HPDE6-E6E7 (cell line): ENCODE measurements at regions not wholly inside any gene's neighbourhood (a gene's known extent, or its start where the extent isn't known, plus 50 kb on each side); places are given as distances from the start of the nearest gene placed in this dataset.

Experiments used
- DNase-seq: peaks from one replicate; pipeline ENCODE4 v3.0.0; 2011; ENCODE audit warnings: missing footprints; ENCODE audit errors: extremely low spot score

DNA sequence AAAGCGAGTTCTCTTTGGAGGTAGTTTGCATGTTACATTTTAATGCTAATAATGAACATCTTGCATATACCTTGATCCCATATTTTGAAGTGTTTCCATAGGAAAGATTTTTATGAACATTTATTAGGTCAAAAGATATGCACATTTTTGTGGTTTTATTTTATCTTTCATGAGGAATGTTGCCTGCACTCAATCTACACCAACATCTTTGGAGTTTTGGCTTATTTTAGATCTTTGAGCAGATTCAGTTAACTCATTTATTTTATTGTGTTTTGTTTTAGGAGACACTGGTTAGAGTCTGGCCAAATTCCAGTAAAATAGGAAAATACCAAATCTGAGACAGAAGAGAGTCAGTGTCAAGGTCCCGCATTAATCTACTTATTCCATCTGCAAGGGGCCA is 540.9 kb downstream of the RNF144A start:
- no peak for DNase-seq

DNA sequence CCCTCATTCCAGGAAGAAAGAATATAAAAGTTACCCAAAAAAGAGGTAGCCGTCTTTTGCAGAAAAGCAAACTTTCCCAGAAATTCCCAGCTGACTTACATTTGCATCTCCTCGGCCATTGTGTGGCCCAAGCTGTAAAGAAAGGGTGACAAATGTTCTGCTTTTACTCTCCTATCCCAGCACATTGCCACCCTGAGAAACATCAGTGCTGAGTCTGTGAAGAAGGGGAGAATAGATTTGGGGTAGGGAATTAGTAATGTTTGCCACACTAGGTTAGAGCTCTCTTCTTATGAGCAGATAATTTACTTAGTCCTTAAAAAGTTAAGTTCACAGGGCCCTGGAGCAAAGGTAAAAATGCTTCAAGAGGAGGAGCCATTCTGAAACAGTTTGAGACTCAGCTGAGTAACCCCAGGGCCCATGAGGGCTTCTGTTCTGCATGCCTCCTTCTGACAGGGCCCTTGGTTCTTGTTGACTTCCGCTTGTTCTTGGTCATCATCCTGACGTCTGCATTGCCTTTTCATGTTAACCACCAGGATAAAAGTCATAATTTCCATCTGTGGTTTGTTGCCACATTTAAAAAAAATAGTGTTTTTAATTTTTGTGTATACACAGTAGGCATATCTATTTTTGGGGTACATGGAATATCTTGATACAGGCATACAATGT is 550.7 kb downstream of the RNF144A start:
- DNase-seq = no peak

DNA sequence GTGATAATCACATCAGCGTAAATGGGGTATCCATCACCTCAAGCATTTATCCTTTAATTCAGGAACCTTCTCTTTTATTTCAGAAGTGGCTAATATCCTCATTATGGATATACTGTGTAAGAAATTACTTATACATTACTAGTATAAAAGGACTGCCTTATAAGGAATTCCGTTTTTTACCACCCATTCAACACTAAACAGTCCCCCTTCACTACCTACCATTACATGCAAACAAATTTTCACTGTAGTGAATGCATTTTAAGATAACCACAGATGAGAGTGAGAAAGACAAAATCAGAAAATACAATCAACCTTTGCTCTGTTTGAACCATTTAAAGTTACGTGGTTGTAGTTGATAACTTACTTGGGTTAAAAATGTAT is 551.2 kb downstream of the RNF144A start:
- DNase-seq = no peak

DNA sequence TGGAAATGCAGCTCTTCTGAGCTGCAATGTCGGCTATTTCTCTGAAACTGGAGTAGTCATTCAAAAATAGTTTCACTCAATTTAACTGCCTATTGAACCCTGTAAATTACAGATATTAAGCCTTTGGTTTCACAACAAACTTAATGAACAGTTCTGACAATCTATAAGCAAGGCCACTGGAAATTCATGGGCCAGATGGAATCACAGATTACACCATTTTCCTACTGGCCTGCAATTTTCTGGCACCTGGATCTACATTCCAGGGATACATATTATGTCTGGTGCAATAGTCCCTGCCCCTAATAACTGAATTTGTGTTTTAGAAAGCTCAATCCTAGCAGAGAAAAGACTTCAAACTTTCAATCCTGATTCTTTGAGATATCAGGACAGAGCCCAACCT is 551.7 kb downstream of the RNF144A start:
- no peak for DNase-seq

DNA sequence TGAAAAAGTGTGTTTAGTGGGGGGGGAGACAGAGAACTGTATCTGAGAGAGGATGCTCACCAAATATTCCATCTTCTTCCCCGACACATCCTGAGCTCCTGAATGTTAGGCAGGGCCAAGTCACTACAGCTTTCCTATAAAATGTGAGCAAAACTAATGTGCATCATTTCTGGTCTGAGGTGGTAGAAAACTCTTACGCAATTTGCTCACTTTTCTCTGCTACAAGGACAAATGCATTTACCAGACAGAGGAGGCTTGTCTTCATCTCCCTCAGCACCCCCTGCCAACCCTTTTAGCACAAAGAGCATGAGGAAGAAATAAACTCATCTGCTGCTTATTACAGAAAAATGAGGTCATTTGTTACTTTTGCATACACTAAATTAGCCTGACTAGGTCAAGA is 554.0 kb downstream of the RNF144A start:
- DNase-seq = no peak

DNA sequence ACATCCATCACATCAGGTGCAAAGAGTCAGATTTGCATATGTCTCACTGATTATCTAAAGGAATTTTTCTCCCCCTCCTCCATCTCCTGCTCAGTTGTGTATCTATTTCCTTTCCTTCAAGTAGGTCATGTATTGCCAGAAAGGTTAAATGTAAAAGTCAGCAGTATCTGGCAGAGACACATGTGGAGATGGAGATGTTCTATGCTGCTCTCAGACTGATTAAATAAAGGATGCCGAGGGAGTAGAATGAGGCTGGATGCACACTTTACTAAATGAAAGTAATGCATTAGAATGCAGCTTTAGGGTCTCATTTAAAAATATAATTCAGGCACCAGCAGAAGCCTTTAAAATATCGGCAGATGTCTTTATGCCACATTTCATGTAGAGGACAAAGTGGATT is 555.3 kb downstream of the RNF144A start:
- no peak for DNase-seq

DNA sequence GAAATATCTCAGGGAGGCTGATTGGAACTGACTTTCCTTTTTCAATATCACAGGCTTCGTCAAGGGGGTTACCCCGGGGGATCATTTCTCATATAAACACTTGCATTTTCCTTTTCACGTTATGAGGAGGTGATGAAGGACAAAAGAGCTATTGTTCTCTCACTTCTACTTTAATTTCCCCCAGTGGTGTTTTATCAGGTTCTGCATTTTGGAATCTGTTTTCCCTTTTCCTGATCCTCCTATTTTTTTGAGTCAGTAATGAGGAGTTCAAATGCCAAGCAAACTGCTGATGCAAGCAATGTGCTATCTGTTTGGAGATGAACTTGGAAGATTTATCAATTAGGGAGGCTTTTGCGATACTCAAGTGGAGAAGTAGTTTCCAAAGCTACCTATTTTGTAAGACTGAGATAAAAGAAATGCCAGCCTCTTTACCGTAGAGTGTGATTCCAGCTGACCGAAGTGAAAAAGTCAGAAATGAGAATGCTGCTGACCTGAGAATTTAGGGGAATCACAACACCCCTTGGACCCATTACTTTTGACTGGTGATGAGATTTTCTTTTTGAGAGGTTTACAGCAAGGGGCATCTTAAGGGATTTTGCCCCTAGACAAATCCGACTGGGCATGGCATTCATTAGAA is 556.0 kb downstream of the RNF144A start:
- DNase-seq = no peak

DNA sequence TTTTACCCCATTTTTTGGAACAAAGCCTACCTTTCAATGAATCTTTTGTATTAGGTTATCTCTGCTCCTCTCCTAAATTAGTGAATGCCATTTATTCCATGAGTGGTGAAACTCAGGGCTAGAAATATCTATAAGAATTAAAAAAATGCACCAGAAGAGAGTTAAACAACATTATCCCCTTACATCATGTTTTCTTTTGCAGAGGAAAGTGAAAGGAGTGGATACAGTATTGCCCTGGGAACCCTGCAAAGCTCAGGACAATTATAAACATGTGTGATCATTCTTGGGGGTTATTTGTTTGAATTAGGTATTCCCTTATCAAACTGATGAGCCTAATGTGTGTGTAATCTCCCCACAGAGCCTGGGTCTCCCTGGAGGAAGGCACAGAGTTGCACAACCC is 559.2 kb downstream of the RNF144A start:
- no peak for DNase-seq

DNA sequence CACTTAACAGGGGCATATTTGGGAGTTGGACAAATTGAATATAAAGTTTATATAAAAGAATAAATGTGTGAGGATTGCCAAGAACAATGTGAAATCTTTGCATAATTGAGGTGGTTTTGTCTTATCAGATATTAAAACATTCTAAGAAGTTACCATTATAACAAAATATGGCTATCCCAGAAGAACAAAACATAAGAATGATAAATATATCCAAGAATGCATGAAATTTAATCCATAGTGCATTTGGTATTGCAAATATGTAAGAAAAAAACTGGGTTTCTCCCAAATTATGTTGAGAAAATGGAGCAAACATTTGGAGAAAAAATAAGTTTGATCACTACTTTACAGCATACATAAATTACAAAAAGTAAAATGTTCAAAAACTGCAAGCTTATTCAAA is 562.4 kb downstream of the RNF144A start:
- no peak for DNase-seq

DNA sequence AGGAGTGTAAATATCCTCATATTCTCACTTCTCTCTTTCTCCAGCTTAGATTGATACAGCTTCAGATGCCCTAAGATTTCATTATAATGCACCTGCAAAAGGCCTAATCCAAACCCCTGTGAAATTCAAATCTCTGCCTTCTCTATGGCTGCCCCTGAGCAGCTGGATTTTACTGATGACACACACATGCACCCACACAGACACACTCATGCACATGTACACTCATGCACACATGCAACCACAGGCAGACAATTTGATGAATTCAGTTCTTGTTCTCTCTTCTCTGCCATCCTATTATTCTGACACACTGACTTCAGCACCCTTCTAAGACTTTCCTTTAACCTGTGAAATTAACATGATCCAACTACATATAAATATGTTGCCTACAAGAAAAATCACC is 563.2 kb downstream of the RNF144A start:
- DNase-seq = no peak

DNA sequence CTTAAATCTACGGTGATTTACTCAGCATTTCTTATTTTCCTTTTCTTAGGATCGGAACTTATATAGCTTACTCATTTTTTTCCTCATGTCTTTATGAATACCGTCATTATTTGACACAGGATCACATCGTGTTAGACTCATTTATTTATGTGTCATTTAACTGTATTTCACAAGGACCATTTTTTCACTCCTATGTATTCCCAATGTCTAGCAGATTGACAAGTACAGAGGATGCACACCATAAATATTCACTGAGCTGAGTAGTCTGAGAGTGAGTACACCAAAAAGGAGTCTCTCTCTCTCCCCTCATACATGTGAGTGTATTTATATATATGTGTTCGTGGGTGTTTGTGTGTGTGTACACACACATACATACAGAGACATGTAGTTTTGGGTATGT is 573.5 kb downstream of the RNF144A start:
- DNase-seq = no peak

DNA sequence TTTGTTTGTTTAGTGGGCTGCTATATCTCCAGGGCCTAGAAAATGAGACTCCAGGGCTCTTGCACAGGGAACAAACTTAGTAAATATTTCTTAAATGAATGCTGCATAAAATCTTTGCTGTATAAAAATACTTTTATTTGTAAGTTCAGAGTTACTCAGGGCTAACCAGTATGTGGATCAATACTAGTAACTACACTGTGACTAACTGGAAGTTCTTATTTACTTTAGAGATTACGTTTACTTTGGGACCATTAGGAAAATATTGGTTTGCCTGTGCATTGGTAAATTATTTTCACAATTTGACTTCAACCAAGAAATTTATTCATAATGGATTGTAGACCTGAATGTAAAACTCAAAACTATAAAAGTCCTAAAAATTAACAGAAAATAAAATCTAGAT is 575.5 kb downstream of the RNF144A start:
- no peak for DNase-seq

DNA sequence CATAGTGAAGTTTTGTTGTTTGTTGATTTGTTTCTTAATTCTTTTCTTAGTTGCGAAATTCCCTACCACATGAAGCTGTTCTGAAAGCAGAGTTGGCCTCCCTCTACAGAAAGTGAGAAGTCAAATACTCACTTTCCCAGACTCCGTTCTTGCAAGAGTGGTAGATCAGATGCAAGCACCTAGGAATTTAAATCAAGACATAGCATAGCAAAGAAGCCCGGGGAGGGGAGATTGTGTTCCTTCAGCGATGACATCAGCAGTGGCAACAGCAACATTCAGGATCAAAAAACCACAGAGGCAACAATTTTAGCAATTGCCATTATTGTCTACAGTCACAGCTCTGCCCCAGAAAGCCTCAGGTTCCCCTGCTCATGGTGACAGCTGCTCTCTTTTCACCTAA is 580.0 kb downstream of the RNF144A start:
- DNase-seq = no peak

DNA sequence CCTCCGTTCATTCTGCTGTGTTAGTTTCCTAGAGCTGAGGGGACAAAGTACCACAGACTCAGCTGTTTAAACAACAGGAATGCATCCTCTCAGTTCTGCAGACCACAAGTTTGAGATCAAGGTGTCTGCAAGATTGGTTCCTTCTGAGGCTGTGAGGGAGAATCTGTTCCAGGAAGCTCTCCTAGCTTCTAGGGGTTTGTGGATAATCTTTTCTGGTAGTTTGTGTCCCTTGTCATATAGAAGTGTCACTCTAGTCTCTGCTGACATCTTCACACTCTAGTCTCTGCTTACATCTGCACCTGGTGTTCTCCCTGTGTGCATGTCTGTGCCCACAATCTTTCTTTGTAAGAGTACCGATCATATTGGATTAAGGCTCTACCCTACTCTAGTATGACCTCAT is 581.8 kb downstream of the RNF144A start:
- DNase-seq = no peak

DNA sequence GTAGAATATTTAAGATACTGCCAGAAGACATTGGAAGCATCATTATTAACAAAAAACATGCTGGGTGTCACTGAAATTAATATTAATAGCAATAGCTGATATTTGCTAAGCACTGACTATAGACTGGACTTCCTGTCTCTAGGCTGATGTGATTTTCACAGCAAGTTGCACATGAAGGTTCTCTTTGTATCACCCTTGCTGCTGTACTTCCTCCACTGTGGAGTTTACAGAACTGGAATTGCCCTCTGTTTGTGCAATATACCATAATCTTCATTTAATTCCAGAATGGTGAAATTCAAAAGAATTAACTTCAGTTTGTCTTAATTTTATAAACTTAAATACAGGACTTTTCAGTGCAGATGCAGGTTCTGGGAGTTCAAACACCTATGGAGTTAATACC is 585.1 kb downstream of the RNF144A start:
- no peak for DNase-seq

DNA sequence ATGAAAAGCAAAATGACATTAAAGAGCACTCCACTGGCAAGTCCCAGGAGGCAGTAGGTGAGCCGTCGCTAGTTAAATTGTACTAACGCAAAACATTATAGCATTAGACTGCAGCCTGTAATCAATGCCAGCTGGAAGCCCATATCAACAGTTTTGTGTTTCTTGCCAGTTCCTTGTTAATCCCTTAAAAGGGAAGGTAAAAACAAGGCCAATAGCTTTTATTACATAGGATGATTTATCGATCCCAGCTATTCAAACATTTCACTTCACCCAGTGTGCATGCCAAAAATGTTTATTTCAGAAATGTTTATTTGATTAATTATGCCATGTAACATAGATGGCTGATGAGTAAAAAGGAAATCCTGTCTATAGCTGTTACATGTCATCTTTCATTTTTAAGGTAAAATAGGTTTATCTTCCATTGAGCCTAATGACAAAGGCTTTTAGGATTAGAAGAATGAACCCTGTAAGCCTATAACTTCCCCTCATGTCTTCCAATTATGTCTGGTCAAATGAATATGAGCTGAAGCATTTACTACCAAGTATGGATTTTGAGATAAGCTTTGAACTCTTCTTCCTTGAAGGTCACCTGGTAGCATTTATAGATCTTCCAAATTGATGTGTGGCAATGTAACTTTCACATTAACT is 591.2 kb downstream of the RNF144A start:
- DNase-seq = no peak

DNA sequence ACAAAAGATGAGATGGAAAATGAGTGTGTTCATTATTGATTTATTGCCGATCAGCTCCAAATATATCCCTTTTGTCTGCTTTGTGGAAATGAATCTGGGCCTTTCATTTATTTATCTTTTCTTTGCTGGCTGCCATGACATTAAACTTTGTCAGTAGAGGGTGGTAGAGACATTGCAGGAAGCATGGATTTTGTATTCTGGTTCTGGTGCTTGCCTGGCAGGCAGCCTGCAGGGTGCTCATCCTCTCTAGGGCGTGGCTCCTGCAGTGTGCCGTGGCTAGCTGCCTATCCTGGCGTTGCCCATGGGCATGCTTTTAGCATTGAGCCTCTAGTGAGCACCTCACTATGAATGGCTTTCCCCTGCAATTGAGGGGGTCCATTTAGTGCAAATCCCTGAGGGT is 593.1 kb downstream of the RNF144A start:
- no peak for DNase-seq

DNA sequence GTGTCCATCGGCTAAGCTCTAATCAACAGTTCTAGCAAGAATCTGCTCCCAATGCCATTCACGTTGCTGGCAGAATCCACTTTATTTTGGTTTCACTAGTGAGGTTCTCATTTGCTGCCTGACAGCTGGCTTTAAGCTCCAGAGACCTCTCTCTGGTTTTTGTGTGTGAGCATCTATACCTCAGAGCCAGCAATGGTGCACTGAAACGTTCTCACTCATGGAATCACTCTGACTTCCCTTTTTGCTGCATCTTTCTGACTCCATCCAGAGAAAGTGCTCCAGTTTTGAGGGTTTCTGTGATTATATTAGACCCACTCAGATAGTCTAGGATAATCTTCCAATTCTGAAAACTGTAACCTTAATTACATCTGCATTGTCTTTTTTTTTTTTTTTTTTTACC is 596.6 kb downstream of the RNF144A start:
- no peak for DNase-seq

DNA sequence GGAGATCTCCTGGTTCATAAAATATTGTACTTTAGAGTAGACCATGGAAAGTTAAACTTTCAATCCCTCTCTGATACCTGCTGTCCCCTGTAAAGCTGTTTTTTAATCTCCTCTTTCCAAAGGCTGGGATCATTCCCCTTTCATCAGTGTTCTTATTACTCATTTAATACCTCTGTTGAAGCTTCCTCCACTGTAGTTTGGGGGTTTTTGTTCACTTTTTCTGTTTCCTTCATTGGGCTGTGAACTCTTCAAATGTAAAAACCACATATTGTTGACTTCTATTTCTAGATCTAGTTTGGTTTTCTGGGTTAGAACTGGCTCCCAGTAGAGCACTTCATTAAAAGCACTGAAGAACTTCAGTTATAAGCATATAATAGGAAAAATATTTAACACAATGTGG is 598.1 kb downstream of the RNF144A start:
- DNase-seq = no peak

DNA sequence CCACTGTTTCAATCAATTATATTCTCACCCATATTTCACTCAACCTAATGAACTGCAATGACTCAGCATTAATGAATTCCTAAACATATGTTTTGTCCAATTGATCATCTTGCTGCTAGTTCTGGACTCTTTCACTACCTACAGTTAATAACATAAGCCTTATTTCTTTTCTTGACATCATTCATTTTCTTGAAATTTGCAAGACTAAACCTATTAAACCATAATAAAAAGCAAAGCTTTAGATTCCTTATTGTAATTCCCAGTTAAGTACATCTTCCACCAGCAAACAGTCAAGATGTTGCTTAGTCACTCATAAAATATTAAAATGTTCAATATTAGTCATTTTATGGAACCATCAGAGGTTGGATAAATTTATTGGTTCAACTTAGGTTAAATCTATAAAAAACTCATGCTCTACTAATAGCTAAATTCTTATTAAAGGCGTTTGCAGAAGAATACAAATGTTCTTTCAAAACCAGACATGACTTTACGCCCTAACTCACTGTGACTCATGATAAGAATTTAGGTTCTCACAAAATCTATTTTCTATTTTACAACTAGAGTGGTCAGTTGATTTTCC is 599.4 kb downstream of the RNF144A start:
- DNase-seq = no peak

DNA sequence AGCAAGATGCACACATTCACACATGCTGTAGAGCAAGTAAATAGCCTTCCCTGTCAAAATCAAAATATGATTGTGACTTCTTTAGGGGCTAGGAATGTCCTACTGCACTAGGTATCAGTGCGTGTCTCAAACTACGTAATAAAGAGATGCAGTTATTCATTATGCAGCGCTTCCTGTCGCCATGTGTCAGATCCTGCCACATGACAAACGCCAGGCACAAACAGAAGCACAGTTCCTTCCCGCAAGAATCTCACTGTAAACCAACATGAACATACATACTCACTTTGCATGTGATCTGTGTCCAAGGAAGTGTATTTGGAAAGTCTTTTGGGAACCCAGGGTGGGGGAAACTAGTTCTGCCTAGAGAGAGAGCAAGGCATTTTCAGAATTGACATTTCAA is 599.9 kb downstream of the RNF144A start:
- DNase-seq = no peak

DNA sequence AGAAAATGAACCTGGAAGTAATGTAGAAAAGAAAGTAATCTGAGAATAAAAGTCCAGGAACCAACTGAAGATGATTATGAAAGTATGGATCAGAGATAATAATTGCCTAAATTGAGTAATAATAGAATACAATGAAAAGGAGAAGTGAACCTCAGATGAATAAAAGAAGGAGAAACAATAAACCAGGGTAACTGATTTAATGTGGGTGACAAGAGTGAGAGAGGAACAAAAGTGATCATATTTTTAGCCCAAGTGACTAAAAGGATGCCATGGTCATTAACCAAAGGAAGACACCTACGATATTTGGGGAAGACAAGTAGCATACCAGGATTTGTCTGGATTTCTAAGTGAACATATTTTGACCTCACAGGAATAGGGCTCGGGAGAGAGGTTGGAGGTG is 600.6 kb downstream of the RNF144A start:
- DNase-seq = no peak

DNA sequence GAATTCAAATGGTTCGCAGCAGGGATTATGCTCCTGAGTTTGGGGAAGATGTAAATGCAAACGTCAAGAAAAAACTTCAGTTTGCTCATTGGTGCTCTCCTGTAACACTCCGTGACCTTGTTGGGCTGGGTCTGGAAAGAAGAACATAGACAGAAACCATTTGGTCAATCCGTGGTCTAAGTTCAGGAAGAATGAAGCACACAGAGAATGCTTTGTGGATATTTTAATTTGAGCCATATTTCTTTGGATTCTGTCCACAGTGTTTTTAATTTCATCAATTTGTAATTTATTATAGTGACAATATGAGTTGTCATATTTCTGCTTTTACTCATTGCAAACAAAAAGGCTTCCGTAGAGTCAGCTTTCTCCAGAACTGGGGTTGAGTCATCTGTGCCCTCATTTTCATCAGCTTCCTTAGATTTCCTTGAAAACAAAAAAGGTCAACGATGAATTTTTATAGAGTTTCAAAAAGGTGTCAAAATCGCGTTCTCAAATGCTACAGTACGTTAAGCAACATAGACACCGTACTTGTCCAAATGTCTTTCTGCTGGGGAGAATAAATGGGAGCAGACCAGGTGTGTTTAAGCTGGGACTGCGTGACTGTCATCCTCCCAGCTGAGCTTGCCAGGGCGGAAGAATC is 606.4 kb downstream of the RNF144A start:
- no peak for DNase-seq
